Glutamatergic neuron (in vitro differentiated cells): ENCODE measurements at regions not wholly inside any gene's neighbourhood (a gene's known extent, or its start where the extent isn't known, plus 50 kb on each side); places are given as distances from the start of the nearest gene placed in this dataset.
"Not testable (repeated sequence)": the region's sequence is repeated elsewhere in the genome, so short reads cannot be mapped to it uniquely, and the experiment has no call there.

ENCODE experiments used
- DNase-seq: peaks from one replicate; pipeline ENCODE4 v3.0.0; 2022
- H3K27ac Mint-ChIP-seq: one replicate; pipeline ENCODE4 v1.8.0; 2020; ENCODE audit warnings: mild to moderate bottlenecking, mixed read lengths, inconsistent platforms; ENCODE audit not compliant: unreplicated experiment
- H3K27me3 Mint-ChIP-seq: one replicate; pipeline ENCODE4 v1.8.0; 2020; ENCODE audit warnings: mild to moderate bottlenecking, moderate library complexity, mixed read lengths, inconsistent platforms; ENCODE audit not compliant: unreplicated experiment
- H3K36me3 Mint-ChIP-seq: one replicate; pipeline ENCODE4 v1.8.0; 2020; ENCODE audit warnings: mild to moderate bottlenecking, mixed read lengths, inconsistent platforms; ENCODE audit not compliant: unreplicated experiment
- H3K4me1 Mint-ChIP-seq: one replicate; pipeline ENCODE4 v1.8.0; 2020; ENCODE audit warnings: mild to moderate bottlenecking, low read depth, mixed read lengths, inconsistent platforms; ENCODE audit not compliant: unreplicated experiment
- H3K4me3 Mint-ChIP-seq: one replicate; pipeline ENCODE4 v1.8.0; 2020; ENCODE audit warnings: mild to moderate bottlenecking, mixed read lengths, inconsistent platforms; ENCODE audit not compliant: unreplicated experiment
- H3K9me3 Mint-ChIP-seq: one replicate; pipeline ENCODE4 v1.8.0; 2020; ENCODE audit warnings: mild to moderate bottlenecking, moderate library complexity, mixed read lengths, inconsistent platforms; ENCODE audit not compliant: unreplicated experiment
- TF ChIP-seq, protein P1 (sequence below): fragments of 200-600 bp; sonication (generic); IDR thresholded peaks from one replicate; pipeline ENCODE4 v1.5.0; 2021; ENCODE audit not compliant: partially characterized antibody, unreplicated experiment

DNA sequence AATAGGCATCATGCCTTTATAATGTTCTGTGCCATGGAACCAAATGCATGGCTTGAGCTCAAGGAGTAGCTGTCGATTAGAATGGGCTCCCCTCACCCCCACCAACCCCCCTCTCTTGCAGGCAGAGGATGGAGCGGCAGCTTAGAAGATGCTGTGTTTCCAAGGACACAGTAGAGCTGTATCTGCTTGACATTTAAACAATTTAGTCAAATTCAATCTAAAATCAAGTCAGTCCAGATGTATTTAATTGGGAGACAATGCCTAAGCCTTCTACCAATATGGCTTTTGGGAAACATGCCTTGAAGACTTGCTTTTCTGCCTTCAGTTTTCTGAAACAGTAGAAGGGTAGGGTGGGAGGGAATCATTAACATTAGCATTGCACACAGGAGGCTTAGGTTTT lies 497.1 kb upstream of the NRP1 start:
- Mint-ChIP-seq H3K27ac (no peak overlapping the region), H3K4me1 (peaks cover 12% of the 10 kb centered on the region), H3K4me3 (no peak overlapping the region), H3K27me3 (no peaks in the 10 kb centered on the region), H3K9me3 (peaks cover 2% of the 10 kb centered on the region), H3K36me3 (no peaks in the 10 kb centered on the region)
- TF ChIP-seq, protein P1, sequence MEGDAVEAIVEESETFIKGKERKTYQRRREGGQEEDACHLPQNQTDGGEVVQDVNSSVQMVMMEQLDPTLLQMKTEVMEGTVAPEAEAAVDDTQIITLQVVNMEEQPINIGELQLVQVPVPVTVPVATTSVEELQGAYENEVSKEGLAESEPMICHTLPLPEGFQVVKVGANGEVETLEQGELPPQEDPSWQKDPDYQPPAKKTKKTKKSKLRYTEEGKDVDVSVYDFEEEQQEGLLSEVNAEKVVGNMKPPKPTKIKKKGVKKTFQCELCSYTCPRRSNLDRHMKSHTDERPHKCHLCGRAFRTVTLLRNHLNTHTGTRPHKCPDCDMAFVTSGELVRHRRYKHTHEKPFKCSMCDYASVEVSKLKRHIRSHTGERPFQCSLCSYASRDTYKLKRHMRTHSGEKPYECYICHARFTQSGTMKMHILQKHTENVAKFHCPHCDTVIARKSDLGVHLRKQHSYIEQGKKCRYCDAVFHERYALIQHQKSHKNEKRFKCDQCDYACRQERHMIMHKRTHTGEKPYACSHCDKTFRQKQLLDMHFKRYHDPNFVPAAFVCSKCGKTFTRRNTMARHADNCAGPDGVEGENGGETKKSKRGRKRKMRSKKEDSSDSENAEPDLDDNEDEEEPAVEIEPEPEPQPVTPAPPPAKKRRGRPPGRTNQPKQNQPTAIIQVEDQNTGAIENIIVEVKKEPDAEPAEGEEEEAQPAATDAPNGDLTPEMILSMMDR = no peak
- DNase-seq = no peak

DNA sequence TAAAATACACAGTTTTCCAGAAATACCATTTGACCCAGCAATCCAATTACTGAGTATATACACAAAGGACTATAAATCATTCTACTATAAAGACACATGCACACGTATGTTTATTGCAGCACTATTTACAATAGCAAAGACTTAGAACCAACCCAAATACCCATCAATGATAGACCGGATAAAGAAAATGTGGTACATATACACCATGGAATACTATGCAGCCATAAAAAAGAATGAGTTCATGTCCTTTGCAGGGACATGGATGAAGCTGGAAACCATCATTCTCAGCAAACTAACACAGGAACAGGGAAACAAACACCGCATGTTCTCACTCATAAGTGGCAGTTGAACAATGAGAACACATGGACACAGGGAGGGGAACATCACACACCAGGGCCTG lies 495.4 kb upstream of the NRP1 start:
- not testable (repeated sequence) for H3K36me3 Mint-ChIP-seq, H3K9me3 Mint-ChIP-seq, H3K27me3 Mint-ChIP-seq, H3K27ac Mint-ChIP-seq, DNase-seq, H3K4me3 Mint-ChIP-seq
- H3K4me1 Mint-ChIP-seq = peaks cover 12% of the 10 kb centered on the region

DNA sequence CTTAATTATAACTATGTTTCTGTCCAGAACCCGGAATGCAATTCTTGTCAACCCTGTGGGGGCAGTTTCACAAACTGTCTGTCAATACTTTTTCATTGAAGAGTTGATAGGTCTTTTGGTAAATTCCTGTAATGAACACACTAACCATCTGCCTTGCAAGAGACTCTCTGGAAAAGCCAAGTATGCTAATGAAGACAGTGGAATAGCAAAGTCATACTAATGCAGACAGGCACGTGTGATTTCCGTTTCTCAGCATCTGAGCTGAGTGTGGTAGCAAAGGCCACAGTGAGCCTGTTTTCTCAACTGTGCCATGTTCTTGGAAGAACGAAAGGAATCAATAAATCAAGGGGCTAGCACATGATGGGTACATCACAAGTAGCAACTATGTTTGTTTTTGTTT lies 494.1 kb upstream of the NRP1 start:
- H3K27me3 Mint-ChIP-seq = no peaks in the 10 kb centered on the region

DNA sequence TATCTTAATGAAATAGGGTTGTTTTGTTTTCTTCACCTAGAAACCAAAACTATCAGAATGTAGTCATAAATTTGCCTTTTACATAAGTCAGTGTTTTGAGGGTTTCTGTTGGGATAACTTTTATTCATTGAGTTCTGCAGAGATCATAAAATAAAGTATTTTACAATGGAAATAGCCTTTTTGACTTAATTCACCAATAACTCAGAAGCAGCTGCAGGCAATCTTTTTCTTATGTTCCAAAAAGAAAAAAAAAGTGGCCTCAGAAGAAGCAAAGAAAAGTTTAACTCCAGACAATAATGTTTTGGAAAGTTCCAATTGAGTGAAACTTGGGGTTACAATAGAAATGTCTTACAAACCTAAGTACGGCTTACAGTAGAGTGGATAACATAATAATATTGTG lies 491.7 kb upstream of the NRP1 start:
- no peak overlapping the region for H3K4me3 Mint-ChIP-seq
- H3K9me3 Mint-ChIP-seq = no peaks in the 10 kb centered on the region
- TF ChIP-seq, protein P1 = no peak
- no peaks in the 10 kb centered on the region for H3K27me3 Mint-ChIP-seq
- DNase-seq = no peak
- H3K27ac Mint-ChIP-seq = no peak overlapping the region
- no peaks in the 10 kb centered on the region for H3K4me1 Mint-ChIP-seq
- no peaks in the 10 kb centered on the region for H3K36me3 Mint-ChIP-seq

More for the DNA sequence above, 494.1 kb upstream of the NRP1 start:
- no peak overlapping the region for H3K4me3 Mint-ChIP-seq
- H3K36me3 Mint-ChIP-seq = no peaks in the 10 kb centered on the region
- no peak overlapping the region for H3K27ac Mint-ChIP-seq
- TF ChIP-seq, protein P1 = no peak
- H3K4me1 Mint-ChIP-seq = peaks cover 9% of the 10 kb centered on the region
- DNase-seq = no peak
- H3K9me3 Mint-ChIP-seq = peaks cover 2% of the 10 kb centered on the region

DNA sequence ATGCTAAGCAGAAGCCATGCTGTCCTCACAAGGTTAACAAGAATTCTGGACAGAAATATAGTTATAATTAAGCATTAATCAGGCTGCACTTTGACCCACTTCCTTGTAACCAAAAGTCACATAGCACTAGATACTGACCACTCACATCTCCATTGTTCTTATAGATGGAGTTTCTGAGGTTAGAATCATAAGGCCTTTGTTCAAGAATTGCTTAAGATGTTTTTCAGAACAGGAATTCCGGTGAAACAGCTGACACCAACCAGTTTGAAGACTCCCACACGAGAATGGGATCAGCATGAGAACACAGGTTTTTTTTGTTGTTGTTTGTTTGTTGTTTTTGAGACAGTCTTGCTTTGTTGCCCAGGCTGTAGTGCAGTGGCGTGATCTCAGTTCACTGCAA lies 488.3 kb upstream of the NRP1 start:
- Mint-ChIP-seq H3K9me3 (no peaks in the 10 kb centered on the region), H3K4me3 (no peak overlapping the region), H3K4me1 (no peaks in the 10 kb centered on the region), H3K27me3 (no peaks in the 10 kb centered on the region), H3K27ac (no peak overlapping the region), H3K36me3 (no peaks in the 10 kb centered on the region)
- DNase-seq = no peak
- TF ChIP-seq, protein P1 = no peak

DNA sequence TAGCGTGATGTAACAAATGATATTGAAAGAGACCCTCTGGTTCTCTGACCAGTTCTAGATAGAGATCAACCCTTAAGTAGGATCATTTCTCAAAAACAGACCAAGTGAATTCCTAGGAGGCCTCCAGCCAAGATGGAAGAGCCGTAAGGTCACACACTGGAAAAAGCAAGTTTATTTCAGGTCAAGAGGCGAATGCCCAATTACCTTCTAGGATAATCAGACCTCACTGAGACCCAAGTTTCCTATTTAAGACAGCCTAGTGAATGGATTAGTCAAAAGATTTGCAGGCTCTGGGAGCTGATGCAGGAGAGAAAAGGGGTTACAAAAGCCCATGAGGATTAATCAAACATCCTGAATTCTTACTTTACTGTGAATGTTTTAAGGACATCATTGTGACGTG lies 486.1 kb upstream of the NRP1 start:
- no peaks in the 10 kb centered on the region for H3K27me3 Mint-ChIP-seq
- no peak overlapping the region for H3K27ac Mint-ChIP-seq
- DNase-seq = no peak
- no peaks in the 10 kb centered on the region for H3K36me3 Mint-ChIP-seq
- no peak overlapping the region for H3K4me3 Mint-ChIP-seq
- TF ChIP-seq, protein P1 = no peak
- H3K9me3 Mint-ChIP-seq = peaks cover under 1% of the 10 kb centered on the region
- no peaks in the 10 kb centered on the region for H3K4me1 Mint-ChIP-seq
